22Rv1 (cell line): ENCODE measurements at regions not wholly inside any gene's neighbourhood (a gene's known extent, or its start where the extent isn't known, plus 50 kb on each side); places are given as distances from the start of the nearest gene placed in this dataset.

Experiments used
- H3K27ac ChIP-seq: fragments of 450-650 bp; 2 replicates; pipeline ENCODE4 v1.5.1; 2017
- CTCF ChIP-seq: fragments of 450-650 bp; IDR thresholded peaks from 2 replicates; pipeline ENCODE4 v1.5.1; 2017; ENCODE audit warnings: mild to moderate bottlenecking
- ZFX ChIP-seq: fragments of 450-650 bp; IDR thresholded peaks from 2 replicates; pipeline ENCODE4 v1.6.1; 2017; ENCODE audit warnings: antibody characterized with exemption, borderline replicate concordance

GRCh38 chr1:216924732-216925131 is 201.5 kb upstream of the ESRRG start:
- no peak for TF ChIP-seq CTCF
- no peak for TF ChIP-seq ZFX
- no peak overlapping the region for H3K27ac ChIP-seq

GRCh38 chr1:216923601-216924000 is 200.4 kb upstream of the ESRRG start:
- no peak overlapping the region for H3K27ac ChIP-seq
- TF ChIP-seq ZFX (no peak), CTCF (no peak)

- no peak overlapping the region for H3K27ac ChIP-seq
- TF ChIP-seq CTCF: no peak
- no peak for TF ChIP-seq ZFX
These were observed 199.2 kb upstream of the ESRRG start for GRCh38 chr1:216922406-216922805.

- H3K27ac ChIP-seq: no peak overlapping the region
- TF ChIP-seq CTCF (no peak), ZFX (no peak)
These were observed 198.6 kb upstream of the ESRRG start for GRCh38 chr1:216921866-216922265.

GRCh38 chr1:216919060-216919970 is 196.1 kb upstream of the ESRRG start:
- H3K27ac ChIP-seq: no peak overlapping the region
- no peak for TF ChIP-seq CTCF
- no peak for TF ChIP-seq ZFX

GRCh38 chr1:216916890-216917438 is 193.7 kb upstream of the ESRRG start:
- TF ChIP-seq ZFX: no peak
- no peak for TF ChIP-seq CTCF
- H3K27ac ChIP-seq: no peak overlapping the region

- no peak for TF ChIP-seq ZFX
- H3K27ac ChIP-seq: no peak overlapping the region
These were observed 191.7 kb upstream of the ESRRG start for GRCh38 chr1:216914974-216915373.
